ENCODE measurements at regions not wholly inside any gene's neighbourhood (a gene's known extent, or its start where the extent isn't known, plus 50 kb on each side); places are given as distances from the start of the nearest gene placed in this dataset.

DNA sequence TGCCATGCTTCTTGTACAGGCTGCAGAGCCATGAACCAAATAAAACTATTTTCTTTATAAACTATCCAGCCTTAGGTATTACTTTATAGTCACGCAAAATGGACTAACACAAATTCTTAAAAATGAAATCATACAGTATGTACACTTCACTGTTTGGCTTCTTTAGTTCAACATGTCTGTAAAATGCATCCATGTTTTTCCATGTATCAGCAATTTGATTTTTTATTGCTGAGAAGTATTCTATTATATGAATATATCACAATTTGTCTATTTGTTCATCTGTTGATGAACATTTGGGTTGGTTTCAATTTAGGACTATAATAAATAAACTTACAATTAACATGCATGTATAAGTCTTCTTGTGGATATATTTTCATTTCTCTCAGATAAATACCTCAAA, 182.1 kb downstream of the SCG2 start:
- H3K56ac ChIP-seq (ENCODE audit: extremely low read depth, insufficient read depth, low read length): no peak overlapping the region
- no CpG with 5 or more reads among the region's 1 CpG for WGBS, 2 experiments (ENCODE audit: extremely low coverage in 2 of 2, insufficient read length in 1 of 2)
- H2BK15ac ChIP-seq (ENCODE audit: low read depth, low read length): no peak overlapping the region
- no peaks in the 10 kb centered on the region for H4K20me1 ChIP-seq (ENCODE audit: insufficient read depth, low read length)
- no peak overlapping the region for H2AK5ac ChIP-seq (ENCODE audit: low read depth, low read length)
- TF ChIP-seq, protein P1, sequence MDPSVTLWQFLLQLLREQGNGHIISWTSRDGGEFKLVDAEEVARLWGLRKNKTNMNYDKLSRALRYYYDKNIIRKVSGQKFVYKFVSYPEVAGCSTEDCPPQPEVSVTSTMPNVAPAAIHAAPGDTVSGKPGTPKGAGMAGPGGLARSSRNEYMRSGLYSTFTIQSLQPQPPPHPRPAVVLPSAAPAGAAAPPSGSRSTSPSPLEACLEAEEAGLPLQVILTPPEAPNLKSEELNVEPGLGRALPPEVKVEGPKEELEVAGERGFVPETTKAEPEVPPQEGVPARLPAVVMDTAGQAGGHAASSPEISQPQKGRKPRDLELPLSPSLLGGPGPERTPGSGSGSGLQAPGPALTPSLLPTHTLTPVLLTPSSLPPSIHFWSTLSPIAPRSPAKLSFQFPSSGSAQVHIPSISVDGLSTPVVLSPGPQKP (IDR thresholded peaks at IDR 0.05; ENCODE audit: borderline replicate concordance, low read depth, low read length): no peak
- 0 out of 2 replicates have a peak, but pooled peaks have one; percentile 22 for TF ChIP-seq MAFK (IDR thresholded peaks at IDR 0.05; ENCODE audit: low read depth, low read length)
- no peak overlapping the region for H2AFZ ChIP-seq (replicated peaks; ENCODE audit: low read length, poor library complexity)
- H3K4me1 ChIP-seq (ENCODE audit: control insufficient read depth, insufficient read depth, low read length): no peaks in the 10 kb centered on the region
- ChIA-PET POLR2A (ENCODE audit: unreplicated experiment) (no interaction called here), CTCF (no interaction called here)
- H2BK5ac ChIP-seq (ENCODE audit: low read depth, low read length, poor library complexity, severe bottlenecking): no peak overlapping the region
- H3K36me3 ChIP-seq (ENCODE audit: control insufficient read depth, insufficient read depth, low read length): no peaks in the 10 kb centered on the region
- H2AK9ac ChIP-seq (replicated peaks; ENCODE audit: low read depth, low read length, poor library complexity): no peak overlapping the region
- in situ Hi-C loops (cut with MboI; ENCODE audit: low sequenced_read_pairs) (no loop called here), dilution Hi-C loops (cut with HindIII; ENCODE audit: low sequenced_read_pairs, unreplicated experiment) (no loop called here), intact Hi-C loops (cut with micrococcal nuclease) (no loop called here)
- no peak overlapping the region for H3K4me2 ChIP-seq (ENCODE audit: low read depth, low read length)
- H3K9ac ChIP-seq (ENCODE audit: low read depth, low read length): no peak overlapping the region
- ATAC-seq (ENCODE audit: low read depth) (no peak), DNase-seq (no peak)
- H3K9me1 ChIP-seq (ENCODE audit: insufficient read depth, low read length): no peaks in the 10 kb centered on the region
- no peak overlapping the region for H3K27ac ChIP-seq (ENCODE audit: insufficient read depth, low read length)
- no peak overlapping the region for H3K23ac ChIP-seq (ENCODE audit: low read depth, low read length)
- H3K4ac ChIP-seq (ENCODE audit: low read depth, low read length): no peak overlapping the region
- no peak overlapping the region for H3K18ac ChIP-seq (ENCODE audit: low read depth, low read length)
- no peak overlapping the region for H3K4me3 ChIP-seq (ENCODE audit: insufficient read depth, low read depth, low read length)
- H3K79me1 ChIP-seq (ENCODE audit: low read depth in 1 of 2, low read length in 2 of 2): no peaks in the 10 kb centered on the region
- H4K8ac ChIP-seq (ENCODE audit: low read depth in 2 of 2, low read length in 2 of 2): no peak overlapping the region
- H3K9me3 ChIP-seq (ENCODE audit: control insufficient read depth, insufficient read depth, low read length): no peaks in the 10 kb centered on the region
- no peak overlapping the region for H3K14ac ChIP-seq (replicated peaks; ENCODE audit: low read depth, low read length)
- no TSS peak for BruUV-seq (replicated peaks)
- no peaks in the 10 kb centered on the region for H3K27me3 ChIP-seq (ENCODE audit: control insufficient read depth, insufficient read depth, low read length)
- no peak overlapping the region for H4K91ac ChIP-seq (ENCODE audit: insufficient read depth, low read depth, low read length)
- no peak overlapping the region for H4K5ac ChIP-seq (ENCODE audit: low read depth, low read length)
- no peak overlapping the region for H2BK20ac ChIP-seq (ENCODE audit: low read depth, low read length)
- no peak overlapping the region for H2BK120ac ChIP-seq (ENCODE audit: low read depth, low read length)

All from IMR-90 (cell line).